Fibroblast of villous mesenchyme (primary cell): ENCODE measurements at regions not wholly inside any gene's neighbourhood (a gene's known extent, or its start where the extent isn't known, plus 50 kb on each side); places are given as distances from the start of the nearest gene placed in this dataset.

Source experiments
- DNase-seq: peaks from one replicate; pipeline ENCODE4 v3.0.0-alpha.2; 2010; ENCODE audit warnings: low read depth
- H3K4me3 ChIP-seq: 2 replicates; pipeline ENCODE4 v1.5.1; 2011; ENCODE audit warnings: low read depth, mild to moderate bottlenecking, low read length
- CTCF ChIP-seq: IDR thresholded peaks from 2 replicates; pipeline ENCODE4 v1.5.1; 2012; ENCODE audit warnings: low read depth, mild to moderate bottlenecking, low read length; ENCODE audit not compliant: insufficient read depth

DNA sequence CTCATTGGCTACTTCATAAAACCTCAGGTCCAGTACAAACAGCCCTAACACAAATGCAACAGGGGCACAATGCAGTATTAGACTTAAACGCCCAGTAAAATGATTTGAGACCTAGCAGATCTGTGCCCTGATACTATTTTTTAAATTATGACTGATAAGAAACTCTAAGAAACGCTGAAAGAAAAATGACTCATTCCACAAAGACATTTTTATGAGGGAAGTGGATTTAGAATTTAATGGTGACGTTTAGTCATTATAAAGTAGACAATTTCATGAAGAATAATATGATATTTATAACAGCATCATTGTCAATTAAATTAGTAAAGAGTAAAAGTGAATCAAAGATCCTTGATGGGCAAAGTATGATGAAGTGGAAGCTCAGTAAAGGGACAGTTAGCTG lies 80.4 kb upstream of the DHX40 start:
- H3K4me3 ChIP-seq: no peak overlapping the region
- no peak for TF ChIP-seq CTCF
- no peak for DNase-seq

DNA sequence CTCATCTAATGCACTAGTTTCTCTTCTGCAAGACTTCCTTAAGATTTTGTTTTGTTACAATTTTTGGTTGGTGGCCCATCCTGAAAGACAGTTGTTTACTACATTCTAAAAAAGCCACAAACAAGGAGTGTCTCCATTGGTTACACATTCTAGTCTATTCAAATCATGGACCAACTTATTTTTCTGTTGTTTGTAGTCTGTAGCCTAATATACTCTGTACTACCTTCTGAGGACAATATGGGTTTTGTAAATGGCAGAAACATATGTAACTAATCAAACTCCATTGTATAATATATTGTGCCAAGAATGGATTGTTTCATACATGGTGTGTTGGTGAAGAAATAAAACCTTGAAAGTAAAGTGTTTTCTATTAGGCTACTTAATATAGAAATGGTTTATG lies 79.5 kb upstream of the DHX40 start:
- H3K4me3 ChIP-seq: no peak overlapping the region
- DNase-seq: no peak
- no peak for TF ChIP-seq CTCF

DNA sequence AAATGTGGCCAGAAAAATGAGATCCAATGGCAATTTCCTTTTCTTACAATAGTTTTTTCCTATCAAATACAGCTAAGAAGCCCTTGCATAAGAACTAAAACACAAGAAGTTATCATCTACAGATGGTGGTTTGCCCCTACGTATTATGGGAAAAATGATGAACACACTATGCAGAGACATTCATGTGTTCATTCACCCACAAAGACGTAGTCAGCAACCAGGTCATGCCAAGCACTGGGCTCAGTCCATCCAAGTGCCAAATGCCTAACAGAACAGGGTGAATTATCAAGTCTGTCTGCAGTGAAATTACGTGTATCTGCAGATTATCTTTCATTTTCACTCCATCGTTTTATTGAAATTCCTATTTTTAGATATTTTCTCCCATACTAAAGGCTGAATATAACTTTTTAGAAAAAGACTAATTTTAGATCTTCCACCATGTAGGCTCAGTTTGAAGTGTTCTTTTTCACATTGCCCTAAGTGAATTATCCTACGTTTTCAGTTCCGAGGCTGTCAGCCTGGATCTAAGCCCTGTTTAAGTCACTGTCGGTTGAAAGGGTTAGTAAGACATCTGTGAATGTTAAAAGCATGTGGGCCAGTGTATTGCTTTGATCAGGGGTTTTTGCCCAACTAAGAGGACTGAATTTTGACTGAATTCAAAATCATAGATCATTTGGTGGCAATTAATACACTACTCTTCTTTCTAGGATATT lies 78.1 kb upstream of the DHX40 start:
- H3K4me3 ChIP-seq: no peak overlapping the region
- no peak for DNase-seq
- no peak for TF ChIP-seq CTCF

- H3K4me3 ChIP-seq: no peak overlapping the region
- TF ChIP-seq CTCF: no peak
These were observed 76.6 kb upstream of the DHX40 start for GRCh38 chr17:59488805-59489204.

GRCh38 chr17:59490216-59490615 lies 75.2 kb upstream of the DHX40 start:
- TF ChIP-seq CTCF: no peak
- DNase-seq: no peak
- H3K4me3 ChIP-seq: no peak overlapping the region

More at GRCh38 chr17:59488805-59489204, 76.6 kb upstream of the DHX40 start:
- no peak for DNase-seq

DNA sequence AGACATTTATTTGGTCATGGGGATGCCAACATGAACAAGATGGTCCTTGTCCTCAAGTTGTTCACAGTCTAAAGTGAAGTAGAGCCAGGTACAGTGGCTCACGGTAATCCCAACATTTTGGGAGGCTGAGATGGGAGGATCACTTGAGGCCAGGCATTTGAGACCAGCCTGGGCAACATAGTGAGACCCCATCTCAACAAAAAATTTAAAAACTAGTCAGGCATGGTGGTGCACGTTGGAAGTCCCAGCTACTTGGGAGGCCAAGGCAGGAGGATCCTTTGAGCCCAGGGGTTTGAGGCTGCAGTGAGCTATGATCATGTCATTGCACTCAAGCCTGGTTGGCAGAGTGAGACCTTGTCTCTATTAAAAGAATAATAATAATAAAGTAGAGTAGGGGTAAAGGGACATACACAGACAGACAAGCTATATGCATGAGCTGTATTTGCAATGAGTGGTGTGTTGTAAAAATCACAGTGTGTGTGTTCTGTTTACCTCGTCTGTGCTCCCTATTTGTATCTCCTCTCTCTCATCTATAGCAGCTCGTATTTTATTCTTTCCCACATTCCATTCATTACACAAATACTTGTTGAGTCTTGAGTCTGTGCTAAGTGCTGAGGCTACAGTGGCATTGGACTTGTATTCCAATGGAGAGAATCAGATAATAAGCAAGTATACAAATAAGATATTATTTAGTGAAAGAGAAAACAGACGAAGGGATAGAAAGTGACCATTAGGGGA lies 73.9 kb upstream of the DHX40 start:
- no peak overlapping the region for H3K4me3 ChIP-seq
- TF ChIP-seq CTCF: no peak
- DNase-seq: no peak
